ENCODE measurements at regions not wholly inside any gene's neighbourhood (a gene's known extent, or its start where the extent isn't known, plus 50 kb on each side); places are given as distances from the start of the nearest gene placed in this dataset.

DNA sequence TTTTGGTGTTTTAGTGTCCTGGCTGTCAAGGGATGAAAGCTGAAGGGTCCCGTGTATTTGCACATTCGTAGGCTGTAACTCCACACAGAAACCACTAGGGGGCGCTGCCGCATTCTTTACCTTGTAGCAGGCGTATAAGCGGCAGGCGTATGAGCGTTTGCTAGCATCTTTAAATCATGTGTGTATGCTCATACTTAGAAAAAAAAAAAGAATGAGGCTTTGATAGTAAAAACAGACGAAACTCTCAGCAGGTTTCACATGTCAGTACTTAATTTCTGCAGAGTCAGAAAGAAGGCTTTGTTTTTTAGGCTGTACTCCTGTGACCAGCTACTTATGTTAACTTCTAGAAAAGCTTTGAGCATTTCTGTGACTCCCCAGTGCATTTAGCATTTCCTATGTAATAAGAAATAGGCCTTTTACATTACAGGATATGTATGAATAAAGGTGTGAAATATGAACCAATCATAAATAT is 218.8 kb upstream of the ADAMTSL1 start:
- H3K4me1 ChIP-seq (replicated peaks) = peaks cover under 1% of the 10 kb centered on the region
- H3K4me3 ChIP-seq = no peak overlapping the region
- 0% methylated on average over 9 of the region's 9 CpGs for WGBS
- intact Hi-C loops (cut with DNase I) = loop anchor here (5.0 kb wide), 3 partner anchors 187 to 772 kb away; no protein-coding TSS in a partner anchor
- H3K9me3 ChIP-seq = no peaks in the 10 kb centered on the region
- peak; percentile 64 for DNase-seq (ENCODE audit: low spot score)
- no peak overlapping the region for H3K27ac ChIP-seq
- no peaks in the 10 kb centered on the region for H3K36me3 ChIP-seq
- H3K27me3 ChIP-seq (replicated peaks; ENCODE audit: insufficient read depth) = no peaks in the 10 kb centered on the region
- peak; percentile 87 to 96 (median 88) for TF ChIP-seq CTCF (IDR thresholded peaks at IDR 0.05)
- TF ChIP-seq POLR2A (IDR thresholded peaks at IDR 0.05) = no peak

DNA sequence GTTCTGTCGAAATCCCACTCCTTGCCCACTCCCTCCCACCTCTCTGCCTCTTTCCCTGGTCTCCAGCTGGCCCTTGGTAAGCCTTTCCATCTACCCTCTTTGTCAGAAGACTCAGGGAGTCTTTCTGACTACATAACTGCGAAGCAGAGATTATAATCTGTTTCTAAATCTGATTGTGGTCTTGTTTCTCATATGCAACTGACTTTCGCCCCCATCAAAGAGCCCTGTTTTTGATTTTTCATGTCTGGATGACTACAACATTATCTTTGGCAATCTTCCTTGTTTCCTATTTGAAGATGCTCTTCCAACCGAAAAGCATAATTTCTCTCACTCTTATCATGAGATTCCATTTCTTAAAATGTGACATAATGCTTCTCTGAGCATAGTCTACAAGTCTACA is 218.2 kb upstream of the ADAMTSL1 start:
- no peak overlapping the region for H3K27ac ChIP-seq

DNA sequence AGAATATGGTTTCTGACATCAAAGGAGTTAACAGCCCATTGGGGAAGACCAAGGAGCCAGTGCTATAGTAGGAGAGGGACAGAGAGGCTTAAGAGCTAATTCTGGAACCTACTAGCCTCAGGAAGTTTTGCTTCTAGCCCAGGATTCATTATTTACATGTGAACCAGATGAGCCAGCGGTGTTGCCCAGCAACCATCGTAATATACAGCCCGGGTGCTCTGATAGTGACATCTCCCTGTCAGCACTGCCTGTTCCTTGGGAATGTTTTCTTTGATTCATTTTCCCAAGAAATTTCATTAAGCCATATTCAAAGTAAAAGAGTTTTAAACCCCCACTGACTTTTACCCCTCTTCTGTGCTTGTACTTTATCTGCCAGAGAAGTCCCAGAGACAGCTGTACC is 217.4 kb upstream of the ADAMTSL1 start:
- Histone ChIP-seq H3K36me3 (no peaks in the 10 kb centered on the region), H3K9me3 (no peaks in the 10 kb centered on the region), H3K4me1 (replicated peaks) (peaks cover 6% of the 10 kb centered on the region), H3K27me3 (replicated peaks; ENCODE audit: insufficient read depth) (no peaks in the 10 kb centered on the region), H3K27ac (no peak overlapping the region), H3K4me3 (no peak overlapping the region)
- no peak for DNase-seq (ENCODE audit: low spot score)
- 60% methylated on average over 3 of the region's 3 CpGs for WGBS
- intact Hi-C loops (cut with DNase I) = loop anchor here (5.0 kb wide), 3 partner anchors 186 to 771 kb away; no protein-coding TSS in a partner anchor
- TF ChIP-seq POLR2A (IDR thresholded peaks at IDR 0.05) (no peak), CTCF (IDR thresholded peaks at IDR 0.05) (no peak), POLR2AphosphoS5 (IDR thresholded peaks at IDR 0.05) (no peak)

More for the DNA sequence above, 218.2 kb upstream of the ADAMTSL1 start:
- H3K4me3 ChIP-seq = no peak overlapping the region
- no peak for DNase-seq (ENCODE audit: low spot score)
- peaks cover 6% of the 10 kb centered on the region for H3K4me1 ChIP-seq (replicated peaks)
- TF ChIP-seq POLR2A (IDR thresholded peaks at IDR 0.05) = no peak
- TF ChIP-seq POLR2AphosphoS5 (IDR thresholded peaks at IDR 0.05) = no peak
- no peak for TF ChIP-seq CTCF (IDR thresholded peaks at IDR 0.05)
- intact Hi-C loops (cut with DNase I) = loop anchor here (5.0 kb wide), 3 partner anchors 187 to 772 kb away; no protein-coding TSS in a partner anchor
- WGBS = 61% methylated on average over 4 of the region's 4 CpGs
- no peaks in the 10 kb centered on the region for H3K9me3 ChIP-seq
- no peaks in the 10 kb centered on the region for H3K36me3 ChIP-seq
- no peaks in the 10 kb centered on the region for H3K27me3 ChIP-seq (replicated peaks; ENCODE audit: insufficient read depth)

GRCh38 chr9:18260521-18260920 is 213.4 kb upstream of the ADAMTSL1 start:
- Histone ChIP-seq H3K27ac (no peak overlapping the region), H3K9me3 (no peaks in the 10 kb centered on the region), H3K4me3 (no peak overlapping the region), H3K4me1 (replicated peaks) (peaks cover 6% of the 10 kb centered on the region), H3K27me3 (replicated peaks; ENCODE audit: insufficient read depth) (no peaks in the 10 kb centered on the region), H3K36me3 (no peaks in the 10 kb centered on the region)
- DNase-seq (ENCODE audit: low spot score) = no peak
- 32% methylated on average over 5 of the region's 5 CpGs for WGBS
- intact Hi-C loops (cut with DNase I) = no loop called here
- TF ChIP-seq POLR2A (IDR thresholded peaks at IDR 0.05) (no peak), CTCF (IDR thresholded peaks at IDR 0.05) (no peak), POLR2AphosphoS5 (IDR thresholded peaks at IDR 0.05) (no peak)

- WGBS = 44% methylated on average over 2 of the region's 2 CpGs
- TF ChIP-seq CTCF (IDR thresholded peaks at IDR 0.05) (no peak), POLR2AphosphoS5 (IDR thresholded peaks at IDR 0.05) (no peak), POLR2A (IDR thresholded peaks at IDR 0.05) (no peak)
- peaks cover 6% of the 10 kb centered on the region for H3K4me1 ChIP-seq (replicated peaks)
- H3K9me3 ChIP-seq = no peaks in the 10 kb centered on the region
- intact Hi-C loops (cut with DNase I) = no loop called here
- H3K27me3 ChIP-seq (replicated peaks; ENCODE audit: insufficient read depth) = no peaks in the 10 kb centered on the region
- H3K4me3 ChIP-seq = no peak overlapping the region
- no peak for DNase-seq (ENCODE audit: low spot score)
- H3K36me3 ChIP-seq = no peaks in the 10 kb centered on the region
- no peak overlapping the region for H3K27ac ChIP-seq
Measured at GRCh38 chr9:18261181-18261580, 212.8 kb upstream of the ADAMTSL1 start.

Data from prostate gland (tissue), 2 donors.